Tibial nerve (tissue), 4 donors: ENCODE measurements at regions not wholly inside any gene's neighbourhood (a gene's known extent, or its start where the extent isn't known, plus 50 kb on each side); places are given as distances from the start of the nearest gene placed in this dataset.

ENCODE experiments used
- EP300 ChIP-seq, 2 donors: sonication (generic); formaldehyde crosslinking; IDR thresholded peaks; one replicate each; pipeline ENCODE4 v1.6.1; 2017; ENCODE audit warnings: antibody characterized with exemption in 2 of 2, mild to moderate bottlenecking in 1 of 2
- POLR2A ChIP-seq, 2 donors: fragments of 450-650 bp; IDR thresholded peaks; one replicate each; pipeline ENCODE4 v1.6.1; 2017; ENCODE audit warnings: antibody characterized with exemption in 2 of 2, mild to moderate bottlenecking in 2 of 2, moderate library complexity in 2 of 2
- TF ChIP-seq, protein P1 (sequence below), 5 experiments: fragments of 200-600 bp in 3 of 5; fragments of 450-650 bp in 2 of 5; sonication (generic) in 3 of 5; IDR thresholded peaks; one replicate each; pipeline ENCODE4 v1.5.1; 2016 to 2019; ENCODE audit warnings: antibody characterized with exemption in 5 of 5, mild to moderate bottlenecking in 3 of 5, moderate library complexity in 2 of 5

DNA sequence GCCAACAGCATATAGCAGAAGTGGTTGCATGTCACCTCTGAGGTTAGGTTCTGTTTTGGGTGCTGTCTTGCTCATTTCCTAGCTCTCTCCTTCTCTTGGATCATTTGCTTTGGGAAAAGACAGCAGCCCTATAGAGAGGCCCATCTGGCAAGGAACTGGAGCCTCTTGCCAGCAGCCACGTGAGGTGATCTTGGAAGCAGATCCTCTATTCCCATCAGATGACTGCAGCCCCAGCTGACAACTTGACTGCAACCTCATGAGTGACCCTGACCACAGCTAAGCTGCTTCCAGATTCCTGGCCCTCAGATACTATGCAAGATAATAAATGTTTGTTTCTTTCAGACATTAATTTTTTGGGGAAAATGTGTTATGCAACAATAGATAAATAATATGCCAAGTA is 213.3 kb upstream of the HS3ST4 start:
- TF ChIP-seq, protein P1, sequence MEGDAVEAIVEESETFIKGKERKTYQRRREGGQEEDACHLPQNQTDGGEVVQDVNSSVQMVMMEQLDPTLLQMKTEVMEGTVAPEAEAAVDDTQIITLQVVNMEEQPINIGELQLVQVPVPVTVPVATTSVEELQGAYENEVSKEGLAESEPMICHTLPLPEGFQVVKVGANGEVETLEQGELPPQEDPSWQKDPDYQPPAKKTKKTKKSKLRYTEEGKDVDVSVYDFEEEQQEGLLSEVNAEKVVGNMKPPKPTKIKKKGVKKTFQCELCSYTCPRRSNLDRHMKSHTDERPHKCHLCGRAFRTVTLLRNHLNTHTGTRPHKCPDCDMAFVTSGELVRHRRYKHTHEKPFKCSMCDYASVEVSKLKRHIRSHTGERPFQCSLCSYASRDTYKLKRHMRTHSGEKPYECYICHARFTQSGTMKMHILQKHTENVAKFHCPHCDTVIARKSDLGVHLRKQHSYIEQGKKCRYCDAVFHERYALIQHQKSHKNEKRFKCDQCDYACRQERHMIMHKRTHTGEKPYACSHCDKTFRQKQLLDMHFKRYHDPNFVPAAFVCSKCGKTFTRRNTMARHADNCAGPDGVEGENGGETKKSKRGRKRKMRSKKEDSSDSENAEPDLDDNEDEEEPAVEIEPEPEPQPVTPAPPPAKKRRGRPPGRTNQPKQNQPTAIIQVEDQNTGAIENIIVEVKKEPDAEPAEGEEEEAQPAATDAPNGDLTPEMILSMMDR (IDR thresholded peaks at IDR 0.05), result no peak
- TF ChIP-seq POLR2A (IDR thresholded peaks at IDR 0.05) (no peak), EP300 (IDR thresholded peaks at IDR 0.05) (no peak)
